ENCODE measurements at regions not wholly inside any gene's neighbourhood (a gene's known extent, or its start where the extent isn't known, plus 50 kb on each side); places are given as distances from the start of the nearest gene placed in this dataset.
A peak's percentile ranks its signal among the peaks of the same experiment; 100 is the strongest.

- no peak overlapping the region for H3K4me3 ChIP-seq (ENCODE audit: low read depth, low read length)
- TF ChIP-seq CTCF (IDR thresholded peaks at IDR 0.05; ENCODE audit: low read depth, low read length), result peak; percentile 74
These were observed 201.7 kb upstream of the PRSS58 start for GRCh38 chr7:142459551-142459963.

- TF ChIP-seq CTCF (IDR thresholded peaks at IDR 0.05; ENCODE audit: low read depth, low read length), result no peak
- H3K4me3 ChIP-seq (ENCODE audit: low read depth, low read length), result no peak overlapping the region
These were observed 199.4 kb upstream of the PRSS58 start for GRCh38 chr7:142457146-142457703.

- TF ChIP-seq CTCF (IDR thresholded peaks at IDR 0.05; ENCODE audit: low read depth, low read length), result no peak
- no peak overlapping the region for H3K4me3 ChIP-seq (ENCODE audit: low read depth, low read length)
These were observed 197.5 kb upstream of the PRSS58 start for GRCh38 chr7:142455392-142455791.

- no peak overlapping the region for H3K4me3 ChIP-seq (ENCODE audit: low read depth, low read length)
- no peak for TF ChIP-seq CTCF (IDR thresholded peaks at IDR 0.05; ENCODE audit: low read depth, low read length)
These were observed 197.0 kb upstream of the PRSS58 start for GRCh38 chr7:142454862-142455261.

GRCh38 chr7:142452791-142453190 lies 194.9 kb upstream of the PRSS58 start:
- TF ChIP-seq CTCF (IDR thresholded peaks at IDR 0.05; ENCODE audit: low read depth, low read length), result no peak
- no peak overlapping the region for H3K4me3 ChIP-seq (ENCODE audit: low read depth, low read length)

- no peak overlapping the region for H3K4me3 ChIP-seq (ENCODE audit: low read depth, low read length)
- no peak for TF ChIP-seq CTCF (IDR thresholded peaks at IDR 0.05; ENCODE audit: low read depth, low read length)
These were observed 194.0 kb upstream of the PRSS58 start for GRCh38 chr7:142451817-142452216.

GRCh38 chr7:142451296-142451695 lies 193.4 kb upstream of the PRSS58 start:
- H3K4me3 ChIP-seq (ENCODE audit: low read depth, low read length), result no peak overlapping the region
- TF ChIP-seq CTCF (IDR thresholded peaks at IDR 0.05; ENCODE audit: low read depth, low read length), result no peak
